ENCODE measurements at regions not wholly inside any gene's neighbourhood (a gene's known extent, or its start where the extent isn't known, plus 50 kb on each side); places are given as distances from the start of the nearest gene placed in this dataset.

DNA sequence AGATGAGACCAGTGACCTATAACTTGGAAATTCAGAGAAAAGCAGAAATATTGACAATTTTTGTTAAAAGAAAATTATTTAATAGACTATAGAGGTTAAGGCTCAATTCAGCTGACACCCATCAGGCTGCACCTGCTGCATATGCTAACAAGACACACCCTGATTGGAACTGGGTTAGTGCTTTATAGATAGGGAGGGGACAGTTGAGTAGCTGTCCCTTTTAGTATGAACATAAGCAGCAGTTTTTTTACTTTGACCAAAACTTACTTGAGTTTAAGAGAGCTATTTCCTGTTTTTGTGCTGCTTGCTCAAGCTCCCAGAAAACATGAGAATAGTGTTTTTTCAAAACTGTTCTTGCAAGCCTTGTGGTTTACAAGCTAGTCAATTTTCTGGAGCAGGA is 292.6 kb downstream of the LRRC3B start:
- TF ChIP-seq, protein P1, sequence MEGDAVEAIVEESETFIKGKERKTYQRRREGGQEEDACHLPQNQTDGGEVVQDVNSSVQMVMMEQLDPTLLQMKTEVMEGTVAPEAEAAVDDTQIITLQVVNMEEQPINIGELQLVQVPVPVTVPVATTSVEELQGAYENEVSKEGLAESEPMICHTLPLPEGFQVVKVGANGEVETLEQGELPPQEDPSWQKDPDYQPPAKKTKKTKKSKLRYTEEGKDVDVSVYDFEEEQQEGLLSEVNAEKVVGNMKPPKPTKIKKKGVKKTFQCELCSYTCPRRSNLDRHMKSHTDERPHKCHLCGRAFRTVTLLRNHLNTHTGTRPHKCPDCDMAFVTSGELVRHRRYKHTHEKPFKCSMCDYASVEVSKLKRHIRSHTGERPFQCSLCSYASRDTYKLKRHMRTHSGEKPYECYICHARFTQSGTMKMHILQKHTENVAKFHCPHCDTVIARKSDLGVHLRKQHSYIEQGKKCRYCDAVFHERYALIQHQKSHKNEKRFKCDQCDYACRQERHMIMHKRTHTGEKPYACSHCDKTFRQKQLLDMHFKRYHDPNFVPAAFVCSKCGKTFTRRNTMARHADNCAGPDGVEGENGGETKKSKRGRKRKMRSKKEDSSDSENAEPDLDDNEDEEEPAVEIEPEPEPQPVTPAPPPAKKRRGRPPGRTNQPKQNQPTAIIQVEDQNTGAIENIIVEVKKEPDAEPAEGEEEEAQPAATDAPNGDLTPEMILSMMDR (IDR thresholded peaks at IDR 0.05), result no peak
- TF ChIP-seq, protein P2, sequence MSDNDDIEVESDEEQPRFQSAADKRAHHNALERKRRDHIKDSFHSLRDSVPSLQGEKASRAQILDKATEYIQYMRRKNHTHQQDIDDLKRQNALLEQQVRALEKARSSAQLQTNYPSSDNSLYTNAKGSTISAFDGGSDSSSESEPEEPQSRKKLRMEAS (IDR thresholded peaks at IDR 0.05; ENCODE audit: low read depth), result no peak
- TF ChIP-seq TAF1 (IDR thresholded peaks at IDR 0.05; ENCODE audit: borderline replicate concordance, low read depth, low read length), result no peak
- TF ChIP-seq EP300 (IDR thresholded peaks at IDR 0.05; ENCODE audit: borderline replicate concordance in 1 of 2, low read depth in 1 of 2, low read length in 1 of 2), result no peak
- TF ChIP-seq, protein P3, sequence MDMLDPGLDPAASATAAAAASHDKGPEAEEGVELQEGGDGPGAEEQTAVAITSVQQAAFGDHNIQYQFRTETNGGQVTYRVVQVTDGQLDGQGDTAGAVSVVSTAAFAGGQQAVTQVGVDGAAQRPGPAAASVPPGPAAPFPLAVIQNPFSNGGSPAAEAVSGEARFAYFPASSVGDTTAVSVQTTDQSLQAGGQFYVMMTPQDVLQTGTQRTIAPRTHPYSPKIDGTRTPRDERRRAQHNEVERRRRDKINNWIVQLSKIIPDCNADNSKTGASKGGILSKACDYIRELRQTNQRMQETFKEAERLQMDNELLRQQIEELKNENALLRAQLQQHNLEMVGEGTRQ (IDR thresholded peaks at IDR 0.05; ENCODE audit: borderline replicate concordance, low read depth, low read length), result no peak
- no peak for TF ChIP-seq RAD21 (IDR thresholded peaks at IDR 0.05; ENCODE audit: low read length)
- TF ChIP-seq MXI1 (IDR thresholded peaks at IDR 0.05; ENCODE audit: low read depth, low read length), result no peak
- TF ChIP-seq, protein P4, sequence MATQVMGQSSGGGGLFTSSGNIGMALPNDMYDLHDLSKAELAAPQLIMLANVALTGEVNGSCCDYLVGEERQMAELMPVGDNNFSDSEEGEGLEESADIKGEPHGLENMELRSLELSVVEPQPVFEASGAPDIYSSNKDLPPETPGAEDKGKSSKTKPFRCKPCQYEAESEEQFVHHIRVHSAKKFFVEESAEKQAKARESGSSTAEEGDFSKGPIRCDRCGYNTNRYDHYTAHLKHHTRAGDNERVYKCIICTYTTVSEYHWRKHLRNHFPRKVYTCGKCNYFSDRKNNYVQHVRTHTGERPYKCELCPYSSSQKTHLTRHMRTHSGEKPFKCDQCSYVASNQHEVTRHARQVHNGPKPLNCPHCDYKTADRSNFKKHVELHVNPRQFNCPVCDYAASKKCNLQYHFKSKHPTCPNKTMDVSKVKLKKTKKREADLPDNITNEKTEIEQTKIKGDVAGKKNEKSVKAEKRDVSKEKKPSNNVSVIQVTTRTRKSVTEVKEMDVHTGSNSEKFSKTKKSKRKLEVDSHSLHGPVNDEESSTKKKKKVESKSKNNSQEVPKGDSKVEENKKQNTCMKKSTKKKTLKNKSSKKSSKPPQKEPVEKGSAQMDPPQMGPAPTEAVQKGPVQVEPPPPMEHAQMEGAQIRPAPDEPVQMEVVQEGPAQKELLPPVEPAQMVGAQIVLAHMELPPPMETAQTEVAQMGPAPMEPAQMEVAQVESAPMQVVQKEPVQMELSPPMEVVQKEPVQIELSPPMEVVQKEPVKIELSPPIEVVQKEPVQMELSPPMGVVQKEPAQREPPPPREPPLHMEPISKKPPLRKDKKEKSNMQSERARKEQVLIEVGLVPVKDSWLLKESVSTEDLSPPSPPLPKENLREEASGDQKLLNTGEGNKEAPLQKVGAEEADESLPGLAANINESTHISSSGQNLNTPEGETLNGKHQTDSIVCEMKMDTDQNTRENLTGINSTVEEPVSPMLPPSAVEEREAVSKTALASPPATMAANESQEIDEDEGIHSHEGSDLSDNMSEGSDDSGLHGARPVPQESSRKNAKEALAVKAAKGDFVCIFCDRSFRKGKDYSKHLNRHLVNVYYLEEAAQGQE (IDR thresholded peaks at IDR 0.05; ENCODE audit: low read depth, low read length), result no peak
- TF ChIP-seq SIN3A (IDR thresholded peaks at IDR 0.05; ENCODE audit: borderline replicate concordance, low read depth, low read length), result no peak
- no peak for TF ChIP-seq NRF1 (IDR thresholded peaks at IDR 0.05; ENCODE audit: low read depth, low read length)

Measured in SK-N-SH (cell line).